ENCODE measurements at regions not wholly inside any gene's neighbourhood (a gene's known extent, or its start where the extent isn't known, plus 50 kb on each side); places are given as distances from the start of the nearest gene placed in this dataset.

DNA sequence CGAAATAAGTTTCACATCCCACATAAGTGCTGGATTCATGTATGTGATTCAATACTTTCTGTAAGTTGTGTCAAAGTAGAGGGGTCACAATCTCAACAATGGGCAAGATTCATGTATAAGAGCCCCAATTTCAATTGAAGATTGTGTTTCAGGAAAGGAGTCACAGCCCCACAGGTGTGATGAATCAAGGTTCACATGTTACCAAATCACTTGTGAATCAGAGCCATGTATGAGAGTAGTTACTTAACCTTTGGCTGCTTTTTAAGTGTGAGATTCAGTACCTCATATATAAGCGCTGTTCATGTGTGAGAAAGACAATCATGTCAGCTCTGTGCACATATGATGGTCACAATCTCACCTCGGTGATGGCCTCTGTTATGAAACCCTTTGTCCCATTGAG lies 1100.0 kb upstream of the AMELY start:
- TF ChIP-seq CTCF (IDR thresholded peaks at IDR 0.05) (no peak), POLR2A (IDR thresholded peaks at IDR 0.05) (no peak), POLR2AphosphoS5 (IDR thresholded peaks at IDR 0.05) (no peak)

Measured in upper lobe of left lung (tissue), 4 donors.